Mesendoderm (in vitro differentiated cells): ENCODE measurements at regions not wholly inside any gene's neighbourhood (a gene's known extent, or its start where the extent isn't known, plus 50 kb on each side); places are given as distances from the start of the nearest gene placed in this dataset.
"Not testable (repeated sequence)": the region's sequence is repeated elsewhere in the genome, so short reads cannot be mapped to it uniquely, and the experiment has no call there.

Experiments
- DNase-seq: peaks from one replicate; pipeline ENCODE4 v3.0.0; 2013
- H2AK5ac ChIP-seq: 2 replicates; pipeline ENCODE4 v1.6.1; 2013; ENCODE audit warnings: low read length, inconsistent platforms
- H2BK120ac ChIP-seq: 2 replicates; pipeline ENCODE4 v1.6.1; 2013; ENCODE audit warnings: low read depth, mild to moderate bottlenecking, low read length, moderate library complexity, mixed read lengths
- H2BK15ac ChIP-seq: replicated peaks from 2 replicates; pipeline ENCODE4 v1.6.1; 2013; ENCODE audit warnings: low read depth, mild to moderate bottlenecking, moderate library complexity
- H2BK5ac ChIP-seq: 2 replicates; pipeline ENCODE4 v1.6.1; 2013; ENCODE audit warnings: low read length, inconsistent platforms
- H3K18ac ChIP-seq: 2 replicates; pipeline ENCODE4 v1.6.1; 2013; ENCODE audit warnings: mild to moderate bottlenecking, low read length, mixed read lengths
- H3K23ac ChIP-seq: one replicate; pipeline ENCODE4 v1.6.1; 2013; ENCODE audit warnings: low read length
- H3K27ac ChIP-seq: 2 replicates; pipeline ENCODE4 v1.5.1; 2013; ENCODE audit warnings: low read depth, mild to moderate bottlenecking, inconsistent platforms, low read length, moderate library complexity
- H3K27me3 ChIP-seq: 2 replicates; pipeline ENCODE4 v1.6.1; 2013; ENCODE audit warnings: low read length, control low read depth, mild to moderate bottlenecking, inconsistent platforms; ENCODE audit not compliant: insufficient read depth, poor library complexity
- H3K36me3 ChIP-seq: 2 replicates; pipeline ENCODE4 v1.6.1; 2013; ENCODE audit warnings: low read length, inconsistent platforms; ENCODE audit not compliant: control insufficient read depth, insufficient read depth
- H3K4ac ChIP-seq: one replicate; pipeline ENCODE4 v1.6.1; 2013; ENCODE audit warnings: low read depth, mild to moderate bottlenecking, low read length, moderate library complexity
- H3K4me1 ChIP-seq: 2 replicates; pipeline ENCODE4 v1.6.1; 2013; ENCODE audit warnings: low read depth, low read length, inconsistent platforms; ENCODE audit not compliant: control insufficient read depth
- H3K4me2 ChIP-seq: 2 replicates; pipeline ENCODE4 v1.6.1; 2013; ENCODE audit warnings: low read length
- H3K4me3 ChIP-seq: 2 replicates; pipeline ENCODE4 v1.5.1; 2013; ENCODE audit warnings: mild to moderate bottlenecking, low read length
- H3K56ac ChIP-seq: one replicate; pipeline ENCODE4 v1.6.1; 2013; ENCODE audit warnings: low read length
- H3K79me1 ChIP-seq: 2 replicates; pipeline ENCODE4 v1.6.1; 2013; ENCODE audit warnings: low read length, inconsistent platforms
- H3K79me2 ChIP-seq: 2 replicates; pipeline ENCODE4 v1.6.1; 2013; ENCODE audit warnings: mild to moderate bottlenecking, low read length; ENCODE audit not compliant: control insufficient read depth, insufficient read depth
- H3K9ac ChIP-seq: 2 replicates; pipeline ENCODE4 v1.6.1; 2013; ENCODE audit warnings: low read length, inconsistent platforms
- H4K5ac ChIP-seq: one replicate; pipeline ENCODE4 v1.6.1; 2013; ENCODE audit warnings: low read length
- H4K8ac ChIP-seq: one replicate; pipeline ENCODE4 v1.6.1; 2013; ENCODE audit warnings: low read depth, mild to moderate bottlenecking, control low read depth, low read length, moderate library complexity
- WGBS: extraction: QIAGEN DNeasy Blood & Tissue Kit; methylation state at CpG from one replicate; pipeline ENCODE4 v1.1.7; 2013; ENCODE audit warnings: low lambda C conversion rate, missing lambda C conversion rate; ENCODE audit not compliant: insufficient coverage; ENCODE audit errors: extremely low coverage; 5-methylcytosine and 5-hydroxymethylcytosine counted together

- H3K4me2 ChIP-seq, H3K18ac ChIP-seq, H4K5ac ChIP-seq, H2AK5ac ChIP-seq, H3K4me3 ChIP-seq, H2BK15ac ChIP-seq, H3K9ac ChIP-seq, H3K79me1 ChIP-seq, H4K8ac ChIP-seq, DNase-seq, H3K79me2 ChIP-seq, H3K27me3 ChIP-seq, H2BK120ac ChIP-seq, H3K27ac ChIP-seq, H3K4ac ChIP-seq, H3K4me1 ChIP-seq, H2BK5ac ChIP-seq, H3K23ac ChIP-seq, H3K56ac ChIP-seq, H3K36me3 ChIP-seq: not testable (repeated sequence)
- WGBS = no CpG with 5 or more reads among the region's 15 CpGs
Measured at GRCh38 chr18:37832010-37832695, 266.6 kb upstream of the CELF4 start.

GRCh38 chr18:37812961-37813360 lies 247.4 kb upstream of the CELF4 start:
- WGBS = no CpG with 5 or more reads among the region's 3 CpGs
- Histone ChIP-seq H3K79me1 (no peaks in the 10 kb centered on the region), H2AK5ac (no peak overlapping the region), H3K79me2 (no peaks in the 10 kb centered on the region), H3K56ac (no peak overlapping the region), H3K36me3 (no peaks in the 10 kb centered on the region), H3K23ac (no peak overlapping the region), H3K27ac (no peak overlapping the region), H3K18ac (no peak overlapping the region), H4K8ac (no peak overlapping the region), H3K27me3 (no peaks in the 10 kb centered on the region), H3K4me3 (no peak overlapping the region), H2BK15ac (no peak overlapping the region), H3K4me1 (no peaks in the 10 kb centered on the region), H3K4me2 (no peak overlapping the region), H3K9ac (no peak overlapping the region), H2BK120ac (no peak overlapping the region), H3K4ac (no peak overlapping the region), H2BK5ac (no peak overlapping the region), H4K5ac (no peak overlapping the region)
- no peak for DNase-seq

- Histone ChIP-seq H3K4me3 (no peak overlapping the region), H2BK15ac (no peak overlapping the region), H3K4me1 (no peaks in the 10 kb centered on the region), H3K56ac (peak overlapping the region; percentile 7), H3K4ac (no peak overlapping the region), H3K79me2 (no peaks in the 10 kb centered on the region), H2AK5ac (no peak overlapping the region), H3K79me1 (no peaks in the 10 kb centered on the region), H3K36me3 (no peaks in the 10 kb centered on the region), H3K9ac (no peak overlapping the region), H3K27ac (no peak overlapping the region), H3K4me2 (no peak overlapping the region), H4K8ac (no peak overlapping the region), H3K27me3 (no peaks in the 10 kb centered on the region), H3K18ac (no peak overlapping the region), H2BK120ac (no peak overlapping the region), H3K23ac (no peak overlapping the region), H2BK5ac (no peak overlapping the region), H4K5ac (no peak overlapping the region)
- peak; percentile 21 for DNase-seq
- no CpG with 5 or more reads among the region's 8 CpGs for WGBS
Measured at GRCh38 chr18:37805773-37806404, 240.3 kb upstream of the CELF4 start.

- no peak for DNase-seq
- Histone ChIP-seq H3K79me1 (no peaks in the 10 kb centered on the region), H2AK5ac (no peak overlapping the region), H3K27ac (no peak overlapping the region), H3K18ac (no peak overlapping the region), H2BK5ac (no peak overlapping the region), H3K23ac (no peak overlapping the region), H2BK15ac (no peak overlapping the region), H4K8ac (no peak overlapping the region), H3K4me3 (no peak overlapping the region), H2BK120ac (no peak overlapping the region), H3K4me1 (no peaks in the 10 kb centered on the region), H3K36me3 (no peaks in the 10 kb centered on the region), H3K79me2 (no peaks in the 10 kb centered on the region), H3K4ac (no peak overlapping the region), H4K5ac (no peak overlapping the region), H3K27me3 (no peaks in the 10 kb centered on the region), H3K4me2 (no peak overlapping the region), H3K9ac (no peak overlapping the region), H3K56ac (no peak overlapping the region)
- no CpG with 5 or more reads among the region's 6 CpGs for WGBS
Measured at GRCh38 chr18:37796823-37797349, 231.3 kb upstream of the CELF4 start.

GRCh38 chr18:37787452-37787851 lies 221.9 kb upstream of the CELF4 start:
- Histone ChIP-seq H3K27ac (no peak overlapping the region), H3K56ac (no peak overlapping the region), H3K4ac (no peak overlapping the region), H4K8ac (no peak overlapping the region), H2AK5ac (no peak overlapping the region), H3K23ac (no peak overlapping the region), H2BK15ac (no peak overlapping the region), H3K27me3 (no peaks in the 10 kb centered on the region), H3K9ac (no peak overlapping the region), H2BK5ac (no peak overlapping the region), H4K5ac (no peak overlapping the region), H2BK120ac (no peak overlapping the region), H3K79me1 (no peaks in the 10 kb centered on the region), H3K79me2 (no peaks in the 10 kb centered on the region), H3K4me2 (no peak overlapping the region), H3K36me3 (no peaks in the 10 kb centered on the region), H3K4me1 (no peaks in the 10 kb centered on the region), H3K18ac (no peak overlapping the region), H3K4me3 (no peak overlapping the region)
- no peak for DNase-seq
